ENCODE measurements at regions not wholly inside any gene's neighbourhood (a gene's known extent, or its start where the extent isn't known, plus 50 kb on each side); places are given as distances from the start of the nearest gene placed in this dataset.

DNA sequence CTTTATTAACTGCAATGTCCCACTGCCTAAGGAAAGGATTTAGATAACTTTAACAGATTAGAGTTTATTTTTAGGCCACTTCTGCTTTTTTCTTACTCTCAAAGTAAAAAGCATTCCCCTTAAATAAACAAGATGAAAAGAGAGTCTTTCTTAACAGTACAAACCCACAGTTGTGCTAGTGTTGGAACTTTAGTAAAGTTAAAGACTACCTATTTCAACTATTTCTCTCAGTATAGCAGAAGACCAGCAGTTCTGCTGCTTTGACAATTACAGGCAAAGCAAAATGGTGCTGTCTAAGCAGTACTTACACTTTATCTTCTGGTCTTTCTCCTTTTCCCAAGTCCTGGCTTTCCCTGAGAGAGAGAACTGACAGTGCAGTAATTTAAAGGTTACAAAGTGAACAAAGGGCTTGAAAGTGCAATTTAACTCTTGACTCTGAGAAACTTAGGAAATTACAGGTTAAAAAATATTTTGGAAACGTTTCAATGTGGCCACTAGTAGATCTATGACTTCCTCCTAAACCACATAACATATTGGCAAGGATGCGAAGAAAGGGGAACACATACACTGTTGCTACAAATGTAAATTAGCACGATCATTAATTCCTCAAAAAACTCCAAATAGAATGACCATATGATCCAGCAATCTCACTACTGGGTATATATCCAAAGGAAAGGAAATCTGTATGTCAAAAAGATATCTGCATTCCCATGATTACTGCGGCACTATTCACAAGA, 135.4 kb upstream of the POGK start (continued):
- TF ChIP-seq CTBP2 (IDR thresholded peaks at IDR 0.05; ENCODE audit: borderline replicate concordance, insufficient read depth, insufficient read length, low read length) = no peak
- no peak for TF ChIP-seq TEAD4 (IDR thresholded peaks at IDR 0.05; ENCODE audit: low read depth, low read length)
- TF ChIP-seq, protein P1, sequence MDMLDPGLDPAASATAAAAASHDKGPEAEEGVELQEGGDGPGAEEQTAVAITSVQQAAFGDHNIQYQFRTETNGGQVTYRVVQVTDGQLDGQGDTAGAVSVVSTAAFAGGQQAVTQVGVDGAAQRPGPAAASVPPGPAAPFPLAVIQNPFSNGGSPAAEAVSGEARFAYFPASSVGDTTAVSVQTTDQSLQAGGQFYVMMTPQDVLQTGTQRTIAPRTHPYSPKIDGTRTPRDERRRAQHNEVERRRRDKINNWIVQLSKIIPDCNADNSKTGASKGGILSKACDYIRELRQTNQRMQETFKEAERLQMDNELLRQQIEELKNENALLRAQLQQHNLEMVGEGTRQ (IDR thresholded peaks at IDR 0.05; ENCODE audit: low read length) = no peak
- TF ChIP-seq CEBPB (IDR thresholded peaks at IDR 0.05; ENCODE audit: low read depth, low read length) = no peak
- TF ChIP-seq KDM1A (IDR thresholded peaks at IDR 0.05; ENCODE audit: borderline replicate concordance, low read length) = no peak
- TF ChIP-seq MAFK (IDR thresholded peaks at IDR 0.05; ENCODE audit: low read depth, low read length) = no peak
- TF ChIP-seq CHD1 (IDR thresholded peaks at IDR 0.05; ENCODE audit: low read depth, low read length) = no peak
- no peak for TF ChIP-seq TAF1 (IDR thresholded peaks at IDR 0.05; ENCODE audit: low read depth, low read length)
- no peak for TF ChIP-seq RFX5 (IDR thresholded peaks at IDR 0.05; ENCODE audit: borderline replicate concordance, low read depth, low read length)
- TF ChIP-seq TCF12 (IDR thresholded peaks at IDR 0.05; ENCODE audit: low read depth, low read length) = no peak

Measured in H1 (cell line).